ENCODE measurements at regions not wholly inside any gene's neighbourhood (a gene's known extent, or its start where the extent isn't known, plus 50 kb on each side); places are given as distances from the start of the nearest gene placed in this dataset.

DNA sequence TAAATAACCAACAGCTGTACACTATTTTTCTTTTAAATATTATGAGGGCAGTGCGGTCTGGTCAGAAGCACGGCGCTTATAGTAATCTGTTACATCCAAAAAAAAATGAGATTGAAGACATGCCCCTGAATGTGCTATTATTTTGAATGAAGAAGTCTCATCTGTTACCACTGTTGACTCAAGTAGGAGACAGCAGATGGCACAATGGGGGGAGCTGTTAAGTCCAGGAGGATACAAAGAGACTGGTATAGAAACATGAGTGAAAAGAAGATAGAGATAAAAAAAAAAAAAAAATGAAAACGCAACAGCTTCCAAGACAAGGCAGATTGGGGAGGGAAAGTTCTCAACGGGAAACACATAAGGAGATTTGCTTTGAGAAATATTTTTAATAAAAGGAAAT is 425.5 kb upstream of the PKDCC start:
- POLR2A ChIA-PET: no interaction called here

DNA sequence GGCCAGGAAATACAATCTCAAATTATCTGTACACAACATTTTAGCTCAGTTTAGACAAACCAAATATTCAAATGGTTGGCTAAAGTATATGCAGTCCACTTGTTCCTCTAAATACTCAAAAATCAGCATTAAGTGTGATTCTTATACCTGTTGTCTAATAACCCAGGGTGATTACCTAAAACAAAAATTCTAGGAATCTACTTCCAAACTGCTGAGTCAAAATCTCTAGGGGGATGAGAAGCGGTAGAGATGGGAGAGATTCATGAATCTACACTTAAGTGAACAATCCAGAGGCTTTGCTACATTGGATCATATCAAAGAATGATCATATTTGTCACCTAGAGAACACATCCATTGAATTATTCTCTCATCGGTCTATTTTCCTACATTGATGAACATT is 420.9 kb upstream of the PKDCC start:
- H3K4me3 Mint-ChIP-seq: no peak overlapping the region
- H3K9me3 ChIP-seq (ENCODE audit: control insufficient read depth in 2 of 3, low read length in 3 of 3): no peaks in the 10 kb centered on the region
- CTCF ChIA-PET: no interaction called here
- no peaks in the 10 kb centered on the region for H3K4me1 Mint-ChIP-seq
- ATAC-seq: no peak
- DNase-seq: no peak
- no peaks in the 10 kb centered on the region for H3K4me1 ChIP-seq (ENCODE audit: control insufficient read depth in 2 of 2, insufficient read depth in 2 of 2, low read length in 2 of 2)
- H3K27ac Mint-ChIP-seq: no peak overlapping the region
- H3K36me3 Mint-ChIP-seq: no peaks in the 10 kb centered on the region
- H3K9me3 Mint-ChIP-seq: peaks cover 0 to 4% (median 0%) of the 10 kb centered on the region in 11 donors
- H3K36me3 ChIP-seq (ENCODE audit: control insufficient read depth in 2 of 3, insufficient read depth in 3 of 3, low read length in 3 of 3): no peaks in the 10 kb centered on the region
- intact Hi-C loops (cut with micrococcal nuclease): no loop called here
- H3K4me3 ChIP-seq (ENCODE audit: low read length): no peak overlapping the region
- no peak overlapping the region for H3K27ac ChIP-seq (ENCODE audit: low read depth, low read length)
- no peaks in the 10 kb centered on the region for H3K27me3 ChIP-seq (ENCODE audit: control insufficient read depth in 2 of 2, insufficient read depth in 2 of 2, low read length in 2 of 2)
- H3K27me3 Mint-ChIP-seq: peaks cover 0 to 4% (median 4%) of the 10 kb centered on the region in 5 donors
- POLR2A ChIA-PET: no interaction called here

More for the DNA sequence above, 425.5 kb upstream of the PKDCC start:
- no peaks in the 10 kb centered on the region for H3K9me3 ChIP-seq (ENCODE audit: control insufficient read depth in 2 of 3, low read length in 3 of 3)
- H3K4me1 ChIP-seq (ENCODE audit: control insufficient read depth in 2 of 2, insufficient read depth in 2 of 2, low read length in 2 of 2): no peaks in the 10 kb centered on the region
- no peaks in the 10 kb centered on the region for H3K27me3 ChIP-seq (ENCODE audit: control insufficient read depth in 2 of 2, insufficient read depth in 2 of 2, low read length in 2 of 2)
- no peak overlapping the region for H3K27ac ChIP-seq (ENCODE audit: low read depth, low read length)
- H3K4me3 Mint-ChIP-seq: no peak overlapping the region
- H3K36me3 ChIP-seq (ENCODE audit: control insufficient read depth in 2 of 3, insufficient read depth in 3 of 3, low read length in 3 of 3): no peaks in the 10 kb centered on the region
- intact Hi-C loops (cut with micrococcal nuclease): no loop called here
- H3K9me3 Mint-ChIP-seq: peaks cover 0 to 3% (median 0%) of the 10 kb centered on the region in 11 donors
- no peak overlapping the region for H3K27ac Mint-ChIP-seq
- no peaks in the 10 kb centered on the region for H3K4me1 Mint-ChIP-seq
- no peaks in the 10 kb centered on the region for H3K36me3 Mint-ChIP-seq
- no peak overlapping the region for H3K4me3 ChIP-seq (ENCODE audit: low read length)
- no peak for ATAC-seq
- DNase-seq: no peak
- CTCF ChIA-PET: no interaction called here
- peaks cover 0 to 8% (median 4%) of the 10 kb centered on the region in 5 donors for H3K27me3 Mint-ChIP-seq

GRCh38 chr2:41634686-41635085 is 413.1 kb upstream of the PKDCC start:
- POLR2A ChIA-PET: no interaction called here
- Histone ChIP-seq H3K4me1 (ENCODE audit: control insufficient read depth in 2 of 2, insufficient read depth in 2 of 2, low read length in 2 of 2) (no peaks in the 10 kb centered on the region), H3K27ac (ENCODE audit: low read depth, low read length) (no peak overlapping the region), H3K9me3 (ENCODE audit: control insufficient read depth in 2 of 3, low read length in 3 of 3) (no peaks in the 10 kb centered on the region), H3K27me3 (ENCODE audit: control insufficient read depth in 2 of 2, insufficient read depth in 2 of 2, low read length in 2 of 2) (no peaks in the 10 kb centered on the region), H3K4me3 (ENCODE audit: low read length) (no peak overlapping the region), H3K36me3 (ENCODE audit: control insufficient read depth in 2 of 3, insufficient read depth in 3 of 3, low read length in 3 of 3) (no peaks in the 10 kb centered on the region)
- H3K27ac Mint-ChIP-seq: no peak overlapping the region
- CTCF ChIA-PET: no interaction called here
- peaks cover 0 to 15% (median 5%) of the 10 kb centered on the region in 11 donors for H3K9me3 Mint-ChIP-seq
- no peaks in the 10 kb centered on the region for H3K4me1 Mint-ChIP-seq
- H3K4me3 Mint-ChIP-seq: no peak overlapping the region
- ATAC-seq (no peak), DNase-seq (no peak)
- intact Hi-C loops (cut with micrococcal nuclease): no loop called here
- no peaks in the 10 kb centered on the region for H3K36me3 Mint-ChIP-seq
- H3K27me3 Mint-ChIP-seq: peaks cover 0 to 21% (median 12%) of the 10 kb centered on the region in 5 donors

GRCh38 chr2:41644936-41645335 is 402.9 kb upstream of the PKDCC start:
- CTCF ChIA-PET: no interaction called here
- H3K27ac ChIP-seq (ENCODE audit: low read depth, low read length): no peak overlapping the region
- Mint-ChIP-seq H3K4me3 (no peak overlapping the region), H3K4me1 (no peaks in the 10 kb centered on the region), H3K9me3 (peaks cover 0 to 7% (median 0%) of the 10 kb centered on the region in 11 donors), H3K36me3 (no peaks in the 10 kb centered on the region), H3K27me3 (peaks cover 0 to 18% (median 4%) of the 10 kb centered on the region in 5 donors), H3K27ac (no peak overlapping the region)
- POLR2A ChIA-PET: no interaction called here
- H3K27me3 ChIP-seq (ENCODE audit: control insufficient read depth in 2 of 2, insufficient read depth in 2 of 2, low read length in 2 of 2): no peaks in the 10 kb centered on the region
- no peaks in the 10 kb centered on the region for H3K9me3 ChIP-seq (ENCODE audit: control insufficient read depth in 2 of 3, low read length in 3 of 3)
- no peaks in the 10 kb centered on the region for H3K4me1 ChIP-seq (ENCODE audit: control insufficient read depth in 2 of 2, insufficient read depth in 2 of 2, low read length in 2 of 2)
- ATAC-seq (no peak), DNase-seq (no peak)
- intact Hi-C loops (cut with micrococcal nuclease): no loop called here
- no peaks in the 10 kb centered on the region for H3K36me3 ChIP-seq (ENCODE audit: control insufficient read depth in 2 of 3, insufficient read depth in 3 of 3, low read length in 3 of 3)
- no peak overlapping the region for H3K4me3 ChIP-seq (ENCODE audit: low read length)

DNA sequence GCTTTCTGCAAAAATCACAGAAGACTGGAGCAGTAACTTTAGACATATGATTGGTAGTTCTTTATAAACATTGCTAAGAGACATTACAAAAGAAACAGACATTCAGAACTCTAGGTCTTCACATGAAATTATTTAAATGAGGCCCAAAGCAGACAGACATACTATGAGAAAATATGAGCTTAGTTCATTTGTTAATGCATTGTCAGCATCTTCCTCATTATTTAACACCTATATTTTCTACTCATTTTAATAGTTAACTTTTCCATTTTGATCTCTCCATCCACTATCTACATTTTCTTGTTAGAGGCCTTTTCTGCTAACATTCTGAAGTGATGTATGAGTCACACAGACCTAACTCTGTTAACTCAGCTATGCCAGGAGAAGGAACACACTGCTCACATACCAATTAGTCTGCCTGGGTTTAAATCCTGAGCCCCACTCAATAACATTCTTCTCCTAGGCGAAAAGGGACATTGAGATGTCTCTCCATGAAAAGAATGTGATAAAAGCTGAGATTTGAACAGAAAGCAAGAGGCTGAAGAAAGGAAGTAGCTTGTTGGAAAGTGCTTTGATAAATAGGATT is 400.3 kb upstream of the PKDCC start:
- Mint-ChIP-seq H3K9me3 (peaks cover 0 to 4% (median 0%) of the 10 kb centered on the region in 11 donors), H3K4me1 (no peaks in the 10 kb centered on the region), H3K36me3 (no peaks in the 10 kb centered on the region), H3K27me3 (peaks cover 0 to 18% (median 12%) of the 10 kb centered on the region in 5 donors), H3K27ac (no peak overlapping the region), H3K4me3 (no peak overlapping the region)
- POLR2A ChIA-PET: no interaction called here
- no peaks in the 10 kb centered on the region for H3K4me1 ChIP-seq (ENCODE audit: control insufficient read depth in 2 of 2, insufficient read depth in 2 of 2, low read length in 2 of 2)
- H3K9me3 ChIP-seq (ENCODE audit: control insufficient read depth in 2 of 3, low read length in 3 of 3): no peaks in the 10 kb centered on the region
- H3K27me3 ChIP-seq (ENCODE audit: control insufficient read depth in 2 of 2, insufficient read depth in 2 of 2, low read length in 2 of 2): no peaks in the 10 kb centered on the region
- ATAC-seq (no peak), DNase-seq (no peak)
- CTCF ChIA-PET: no interaction called here
- no peaks in the 10 kb centered on the region for H3K36me3 ChIP-seq (ENCODE audit: control insufficient read depth in 2 of 3, insufficient read depth in 3 of 3, low read length in 3 of 3)
- intact Hi-C loops (cut with micrococcal nuclease): no loop called here
- no peak overlapping the region for H3K27ac ChIP-seq (ENCODE audit: low read depth, low read length)
- no peak overlapping the region for H3K4me3 ChIP-seq (ENCODE audit: low read length)

GRCh38 chr2:41657226-41657625 is 390.6 kb upstream of the PKDCC start:
- Mint-ChIP-seq H3K27me3 (peaks cover 0 to 8% (median 6%) of the 10 kb centered on the region in 5 donors), H3K36me3 (no peaks in the 10 kb centered on the region), H3K27ac (no peak overlapping the region), H3K9me3 (peaks cover 0 to 2% (median 0%) of the 10 kb centered on the region in 11 donors), H3K4me1 (no peaks in the 10 kb centered on the region), H3K4me3 (no peak overlapping the region)
- DNase-seq: no peak
- ChIA-PET POLR2A (no interaction called here), CTCF (no interaction called here)
- ATAC-seq: no peak
- Histone ChIP-seq H3K27me3 (ENCODE audit: control insufficient read depth in 2 of 2, insufficient read depth in 2 of 2, low read length in 2 of 2) (no peaks in the 10 kb centered on the region), H3K27ac (ENCODE audit: low read depth, low read length) (no peak overlapping the region), H3K9me3 (ENCODE audit: control insufficient read depth in 2 of 3, low read length in 3 of 3) (no peaks in the 10 kb centered on the region), H3K4me3 (ENCODE audit: low read length) (no peak overlapping the region), H3K4me1 (ENCODE audit: control insufficient read depth in 2 of 2, insufficient read depth in 2 of 2, low read length in 2 of 2) (no peaks in the 10 kb centered on the region), H3K36me3 (ENCODE audit: control insufficient read depth in 2 of 3, insufficient read depth in 3 of 3, low read length in 3 of 3) (no peaks in the 10 kb centered on the region)
- intact Hi-C loops (cut with micrococcal nuclease): no loop called here

DNA sequence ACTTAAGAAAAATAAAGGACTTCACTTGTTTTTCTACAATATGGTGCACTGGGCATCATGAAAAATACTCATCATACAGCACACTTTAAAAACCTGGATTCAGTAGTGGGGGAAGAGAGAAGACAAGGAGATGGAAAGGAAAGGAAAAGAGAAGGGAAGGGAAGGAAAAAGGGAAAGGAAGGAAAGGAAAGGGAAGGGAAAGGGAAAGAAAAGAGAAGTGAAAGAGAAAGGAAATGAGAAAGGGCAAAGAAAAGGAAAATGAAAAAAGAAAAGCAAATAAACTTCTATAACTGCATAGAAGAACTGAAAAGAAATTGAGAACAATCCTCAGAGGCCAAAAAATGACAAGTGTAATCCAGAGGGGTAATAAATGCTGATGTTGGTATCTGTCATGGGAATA is 388.1 kb upstream of the PKDCC start:
- CTCF ChIA-PET: no interaction called here

More for the DNA sequence above, 388.1 kb upstream of the PKDCC start:
- DNase-seq (no peak), ATAC-seq (no peak)
- Mint-ChIP-seq H3K27me3 (peaks cover 0 to 8% (median 3%) of the 10 kb centered on the region in 5 donors), H3K9me3 (peaks cover 0 to 2% (median 0%) of the 10 kb centered on the region in 11 donors), H3K4me1 (no peaks in the 10 kb centered on the region), H3K36me3 (no peaks in the 10 kb centered on the region), H3K27ac (no peak overlapping the region), H3K4me3 (no peak overlapping the region)
- H3K4me1 ChIP-seq (ENCODE audit: control insufficient read depth in 2 of 2, insufficient read depth in 2 of 2, low read length in 2 of 2): no peaks in the 10 kb centered on the region
- no peaks in the 10 kb centered on the region for H3K36me3 ChIP-seq (ENCODE audit: control insufficient read depth in 2 of 3, insufficient read depth in 3 of 3, low read length in 3 of 3)
- intact Hi-C loops (cut with micrococcal nuclease): no loop called here
- no peak overlapping the region for H3K27ac ChIP-seq (ENCODE audit: low read depth, low read length)
- H3K4me3 ChIP-seq (ENCODE audit: low read length): no peak overlapping the region
- H3K27me3 ChIP-seq (ENCODE audit: control insufficient read depth in 2 of 2, insufficient read depth in 2 of 2, low read length in 2 of 2): no peaks in the 10 kb centered on the region
- no peaks in the 10 kb centered on the region for H3K9me3 ChIP-seq (ENCODE audit: control insufficient read depth in 2 of 3, low read length in 3 of 3)
- POLR2A ChIA-PET: no interaction called here
